ENCODE measurements at regions not wholly inside any gene's neighbourhood (a gene's known extent, or its start where the extent isn't known, plus 50 kb on each side); places are given as distances from the start of the nearest gene placed in this dataset.
"Not testable (repeated sequence)": the region's sequence is repeated elsewhere in the genome, so short reads cannot be mapped to it uniquely, and the experiment has no call there.

- no peak for DNase-seq (ENCODE audit: low read depth)
Observed at GRCh38 chr6:147674099-147674498, 165.6 kb downstream of the SAMD5 start.

- DNase-seq (ENCODE audit: low read depth) = no peak
Observed at GRCh38 chr6:147674794-147675193, 166.3 kb downstream of the SAMD5 start.

- no peak for DNase-seq (ENCODE audit: low read depth)
Observed at GRCh38 chr6:147675281-147675680, 166.8 kb downstream of the SAMD5 start.

- no peak for DNase-seq (ENCODE audit: low read depth)
Observed at GRCh38 chr6:147676495-147677199, 168.2 kb downstream of the SAMD5 start.

- no peak for DNase-seq (ENCODE audit: low read depth)
Observed at GRCh38 chr6:147677647-147678046, 169.2 kb downstream of the SAMD5 start.

GRCh38 chr6:147678253-147678652 is 169.8 kb downstream of the SAMD5 start:
- no peak for DNase-seq (ENCODE audit: low read depth)

- no peak for DNase-seq (ENCODE audit: low read depth)
Observed at GRCh38 chr6:147684906-147685305, 176.4 kb downstream of the SAMD5 start.

- DNase-seq (ENCODE audit: low read depth) = no peak
Observed at GRCh38 chr6:147689398-147689797, 180.9 kb downstream of the SAMD5 start.

GRCh38 chr6:147691446-147691845 is 183.0 kb downstream of the SAMD5 start:
- no peak for DNase-seq (ENCODE audit: low read depth)

GRCh38 chr6:147693181-147693580 is 184.7 kb downstream of the SAMD5 start:
- no peak for DNase-seq (ENCODE audit: low read depth)

- not testable (repeated sequence) for DNase-seq (ENCODE audit: low read depth)
Observed at GRCh38 chr6:147694556-147694955, 186.1 kb downstream of the SAMD5 start.

GRCh38 chr6:147695819-147696218 is 187.3 kb downstream of the SAMD5 start:
- DNase-seq (ENCODE audit: low read depth) = no peak

GRCh38 chr6:147699140-147699539 is 190.7 kb downstream of the SAMD5 start:
- no peak for DNase-seq (ENCODE audit: low read depth)

- DNase-seq (ENCODE audit: low read depth) = no peak
Observed at GRCh38 chr6:147699637-147700036, 191.1 kb downstream of the SAMD5 start.

- no peak for DNase-seq (ENCODE audit: low read depth)
Observed at GRCh38 chr6:147700436-147701209, 192.1 kb downstream of the SAMD5 start.

GRCh38 chr6:147704691-147705090 is 196.2 kb downstream of the SAMD5 start:
- no peak for DNase-seq (ENCODE audit: low read depth)

- DNase-seq (ENCODE audit: low read depth) = no peak
Observed at GRCh38 chr6:147707524-147707923, 199.0 kb downstream of the SAMD5 start.

GRCh38 chr6:147708170-147708569 is 199.7 kb downstream of the SAMD5 start:
- DNase-seq (ENCODE audit: low read depth) = no peak

GRCh38 chr6:147709396-147710272 is 201.1 kb downstream of the SAMD5 start:
- DNase-seq (ENCODE audit: low read depth) = no peak

GRCh38 chr6:147710890-147711289 is 202.4 kb downstream of the SAMD5 start:
- no peak for DNase-seq (ENCODE audit: low read depth)

- DNase-seq (ENCODE audit: low read depth) = no peak
Observed at GRCh38 chr6:147711476-147711875, 203.0 kb downstream of the SAMD5 start.

GRCh38 chr6:147712841-147713240 is 204.4 kb downstream of the SAMD5 start:
- DNase-seq (ENCODE audit: low read depth) = no peak

GRCh38 chr6:147715035-147715434 is 206.5 kb downstream of the SAMD5 start:
- no peak for DNase-seq (ENCODE audit: low read depth)
